SHP77 (cell line): ENCODE measurements at regions not wholly inside any gene's neighbourhood (a gene's known extent, or its start where the extent isn't known, plus 50 kb on each side); places are given as distances from the start of the nearest gene placed in this dataset.
"Not testable (repeated sequence)": the region's sequence is repeated elsewhere in the genome, so short reads cannot be mapped to it uniquely, and the experiment has no call there.

ENCODE experiments used
- DNase-seq, 2 experiments: peaks; one replicate each; lab custom pipeline; 2025; lab: John Stamatoyannopoulos, UW

DNA sequence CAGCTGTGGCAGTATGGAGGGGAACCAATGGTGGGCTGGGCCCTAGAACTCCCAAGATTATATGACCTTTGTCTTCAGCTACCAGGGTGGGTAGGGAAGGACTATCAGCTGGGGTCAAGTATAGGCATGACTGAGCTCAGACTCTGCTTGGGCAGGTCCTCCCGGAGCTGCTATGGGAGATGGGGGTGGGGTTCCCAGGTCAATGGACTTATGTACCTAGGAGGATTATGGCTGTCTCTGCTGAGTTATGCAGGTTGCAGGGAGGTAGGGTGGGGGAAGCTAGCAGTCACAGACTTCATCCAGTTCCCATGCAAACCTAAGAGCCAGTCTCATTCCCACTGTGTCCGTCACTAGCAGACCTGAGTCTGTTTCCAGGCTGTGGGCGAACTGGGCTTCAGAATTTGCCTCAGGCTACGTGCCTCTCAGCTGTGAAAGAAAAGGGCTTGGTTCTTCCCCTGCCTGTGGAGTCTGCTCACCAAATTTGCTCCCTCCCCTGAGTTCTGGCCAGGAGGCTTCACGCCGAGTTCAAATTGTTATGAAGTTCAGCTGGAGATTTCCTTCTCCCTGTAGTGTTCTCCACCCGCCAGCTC, 985.8 kb upstream of the NRXN1 start:
- no peak for DNase-seq

DNA sequence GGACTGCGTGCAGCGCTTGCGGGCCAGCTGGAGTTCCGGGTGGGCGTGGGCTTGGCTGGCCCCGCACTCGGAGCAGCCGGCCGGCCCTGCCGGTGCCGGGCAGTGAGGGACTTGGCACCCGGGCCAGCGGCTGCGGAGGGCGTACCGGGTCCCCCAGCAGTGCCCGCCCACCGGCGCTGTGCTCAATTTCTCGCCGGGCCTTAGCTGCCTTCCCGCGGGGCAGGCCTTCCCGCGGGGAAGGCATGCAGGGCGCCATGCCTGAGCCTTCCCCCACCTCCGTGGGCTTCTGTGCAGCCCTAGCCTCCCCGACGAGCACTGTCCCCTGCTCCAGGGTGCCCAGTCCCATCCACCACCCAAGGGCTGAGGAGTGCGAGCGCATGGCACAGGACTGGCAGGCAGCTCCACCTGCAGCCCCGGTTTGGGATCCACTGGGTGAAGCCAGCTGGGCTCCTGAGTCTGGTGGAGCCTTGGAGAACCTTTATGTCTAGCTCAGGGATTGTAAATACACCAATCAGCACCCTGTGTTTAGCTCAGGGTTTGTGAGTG, 975.0 kb upstream of the NRXN1 start:
- not testable (repeated sequence) for DNase-seq

- DNase-seq = no peak
These were observed 968.4 kb upstream of the NRXN1 start for GRCh38 chr2:52000151-52000855.

- DNase-seq = no peak
These were observed 967.0 kb upstream of the NRXN1 start for GRCh38 chr2:51998890-51999289.

DNA sequence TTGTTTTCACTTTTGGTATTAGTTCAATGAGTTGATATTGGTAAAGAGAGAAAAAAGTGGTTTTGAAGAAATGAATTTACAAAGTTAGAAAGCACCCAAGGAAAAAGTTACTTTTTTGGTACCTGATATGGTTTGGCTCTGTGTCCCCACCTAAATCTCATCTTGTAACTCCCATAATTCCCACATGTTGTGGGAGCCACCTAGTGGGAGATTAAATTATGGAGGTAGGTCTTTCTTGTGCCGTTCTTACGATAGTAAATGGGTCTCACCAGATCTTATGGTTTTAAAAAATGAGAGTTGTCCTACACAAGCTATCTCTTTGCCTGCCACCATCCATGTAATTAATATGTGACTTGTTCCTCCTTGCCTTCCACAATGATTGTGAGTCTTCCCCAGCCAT, 965.6 kb upstream of the NRXN1 start:
- no peak for DNase-seq

DNA sequence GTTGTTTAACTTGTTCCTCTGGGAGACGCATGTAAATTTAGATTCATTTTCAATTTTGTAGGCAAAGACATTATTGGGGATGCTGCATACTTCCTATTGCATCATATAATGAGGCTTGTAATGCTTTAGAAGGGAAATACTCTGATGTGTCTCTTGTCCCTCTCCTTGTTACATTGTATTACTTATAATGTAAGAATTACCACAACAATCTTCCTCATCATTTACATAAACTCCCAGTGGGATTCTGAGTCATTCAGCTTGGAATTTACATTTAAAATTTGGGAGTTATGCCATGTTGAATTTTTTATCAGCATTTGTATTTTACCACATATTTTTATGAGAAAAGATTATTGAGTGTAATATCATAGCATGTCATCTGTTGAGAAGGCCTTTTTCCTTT, 963.4 kb upstream of the NRXN1 start:
- no peak for DNase-seq

GRCh38 chr2:51994123-51994763, 962.3 kb upstream of the NRXN1 start:
- no peak for DNase-seq

GRCh38 chr2:51990684-51991083, 958.8 kb upstream of the NRXN1 start:
- DNase-seq = no peak

GRCh38 chr2:51986101-51986500, 954.2 kb upstream of the NRXN1 start:
- no peak for DNase-seq

DNA sequence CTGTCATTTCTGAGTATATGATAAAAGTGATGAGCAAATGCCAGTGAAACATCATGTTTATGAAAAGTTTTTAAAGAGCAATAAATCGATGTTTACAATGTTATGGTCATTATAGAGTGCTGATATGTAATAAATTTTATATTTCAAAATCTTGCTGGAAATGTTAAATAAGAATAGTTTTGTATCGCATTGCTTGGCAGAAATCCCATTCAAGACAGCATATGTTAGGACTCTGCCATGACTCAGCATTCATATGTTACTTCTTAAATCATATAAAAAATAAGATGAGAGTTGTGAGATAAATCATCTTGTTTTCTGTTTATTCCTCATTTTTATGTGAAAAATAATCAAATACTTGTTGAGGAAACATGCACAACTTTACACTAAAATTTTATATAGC, 949.9 kb upstream of the NRXN1 start:
- no peak for DNase-seq

- DNase-seq = no peak
These were observed 944.7 kb upstream of the NRXN1 start for GRCh38 chr2:51976623-51977022.

GRCh38 chr2:51971136-51971535, 939.2 kb upstream of the NRXN1 start:
- DNase-seq = no peak

GRCh38 chr2:51969347-51969746, 937.4 kb upstream of the NRXN1 start:
- DNase-seq = no peak

GRCh38 chr2:51960841-51961335, 929.0 kb upstream of the NRXN1 start:
- no peak for DNase-seq

GRCh38 chr2:51960281-51960680, 928.3 kb upstream of the NRXN1 start:
- no peak for DNase-seq

- DNase-seq = no peak
These were observed 927.8 kb upstream of the NRXN1 start for GRCh38 chr2:51959696-51960095.

DNA sequence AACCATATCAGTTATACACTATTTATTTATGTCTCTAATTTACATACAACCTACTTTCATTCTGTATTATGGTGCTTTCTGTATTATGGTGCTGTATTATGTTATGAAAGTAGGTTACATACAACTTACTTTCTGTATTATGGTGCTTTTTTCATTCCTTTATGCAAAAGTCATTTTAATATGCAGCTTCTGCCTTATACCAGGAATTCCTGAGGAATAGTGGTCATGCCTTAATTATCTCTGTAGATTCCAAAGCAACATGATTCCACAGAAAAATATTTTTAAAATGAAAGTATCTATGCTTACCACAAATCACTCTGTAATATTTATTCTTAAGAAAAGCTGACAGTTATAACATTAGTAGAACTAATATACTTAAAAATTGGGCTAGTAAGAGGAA, 922.0 kb upstream of the NRXN1 start:
- no peak for DNase-seq

DNA sequence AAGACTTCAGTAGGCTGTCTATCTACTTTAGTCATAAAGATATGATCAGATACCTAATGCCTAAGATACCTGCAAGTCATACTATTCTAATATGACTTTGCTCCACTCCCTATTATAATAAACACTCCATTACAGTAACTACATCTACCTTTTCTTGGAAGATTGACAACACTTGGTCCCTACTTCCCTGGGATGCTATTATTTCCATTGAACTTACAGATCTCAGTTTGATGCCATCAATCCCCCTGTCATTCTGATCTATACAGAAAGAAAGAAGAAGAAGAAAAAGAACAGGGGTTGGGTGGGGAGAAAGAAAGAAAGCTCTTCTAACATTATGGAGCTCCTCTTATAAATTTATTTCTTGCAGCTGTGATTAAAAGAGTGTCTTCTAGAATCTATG, 889.1 kb upstream of the NRXN1 start:
- no peak for DNase-seq

- DNase-seq = no peak
These were observed 888.6 kb upstream of the NRXN1 start for GRCh38 chr2:51920509-51920908.

- DNase-seq = no peak
These were observed 887.5 kb upstream of the NRXN1 start for GRCh38 chr2:51919395-51919794.

DNA sequence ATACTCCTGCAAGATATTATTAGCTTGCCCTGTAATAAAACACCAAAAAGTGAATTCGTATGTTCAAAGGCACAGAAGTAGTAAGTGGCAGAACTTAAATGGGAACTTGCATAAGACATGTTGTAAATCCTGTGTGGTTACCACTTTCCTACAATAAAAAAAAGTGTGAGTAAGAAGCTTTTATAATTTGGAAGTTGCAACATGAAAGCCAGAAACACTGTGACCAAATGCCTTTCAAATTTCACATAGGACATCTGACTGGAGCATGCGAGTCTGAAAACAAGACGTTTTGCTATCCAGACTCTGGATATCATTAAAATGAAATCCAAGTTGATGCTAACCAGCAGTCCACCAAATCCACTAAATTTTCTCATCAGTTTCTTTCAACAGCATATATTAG, 886.2 kb upstream of the NRXN1 start:
- no peak for DNase-seq

- DNase-seq = no peak
These were observed 871.8 kb upstream of the NRXN1 start for GRCh38 chr2:51903728-51904127.

DNA sequence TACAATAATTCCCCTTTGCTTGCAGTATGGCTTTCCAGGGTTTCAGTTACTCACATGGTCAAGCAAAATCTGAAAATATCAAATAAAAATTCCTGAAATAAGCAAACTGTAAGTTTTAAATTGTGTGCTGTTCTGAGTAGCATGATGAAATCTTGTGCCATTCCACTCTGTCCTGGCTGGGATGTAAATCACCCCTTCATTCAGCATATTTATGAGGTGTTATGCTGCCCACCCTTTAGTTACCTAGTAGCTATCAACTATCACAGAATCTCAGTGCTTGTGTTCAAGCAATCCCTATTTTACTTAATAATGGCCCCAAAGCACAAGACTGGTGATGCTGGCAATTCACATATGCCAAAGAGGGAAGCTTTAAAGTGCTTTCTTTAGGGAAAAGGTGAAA, 867.7 kb upstream of the NRXN1 start:
- DNase-seq = no peak
